ENCODE measurements at regions not wholly inside any gene's neighbourhood (a gene's known extent, or its start where the extent isn't known, plus 50 kb on each side); places are given as distances from the start of the nearest gene placed in this dataset.

DNA sequence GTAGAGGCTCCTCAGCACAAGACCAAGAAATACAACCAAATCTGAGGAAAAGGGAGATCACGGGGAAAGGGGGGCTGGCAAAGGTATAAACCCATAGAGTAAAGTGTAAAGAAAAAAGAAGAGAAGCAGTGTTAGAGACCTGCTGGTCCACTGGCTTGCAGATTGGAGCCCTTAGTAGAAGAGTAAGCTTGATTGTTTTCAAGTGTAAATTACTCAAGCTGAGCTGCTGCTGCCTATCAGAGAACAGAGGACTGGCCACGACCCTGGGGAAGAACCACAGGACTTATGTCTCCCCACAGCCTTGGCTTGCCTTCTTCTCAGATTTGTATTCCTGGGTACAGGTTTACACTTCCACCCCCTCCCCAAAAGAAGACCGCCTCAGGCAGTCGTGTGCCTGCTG is 294.2 kb downstream of the LMX1A start:
- H2AK9ac ChIP-seq (replicated peaks; ENCODE audit: low read depth, low read length, poor library complexity), result no peak overlapping the region
- TF ChIP-seq RCOR1 (IDR thresholded peaks at IDR 0.05; ENCODE audit: insufficient replicate concordance, low read length), result no peak
- TF ChIP-seq, protein P1, sequence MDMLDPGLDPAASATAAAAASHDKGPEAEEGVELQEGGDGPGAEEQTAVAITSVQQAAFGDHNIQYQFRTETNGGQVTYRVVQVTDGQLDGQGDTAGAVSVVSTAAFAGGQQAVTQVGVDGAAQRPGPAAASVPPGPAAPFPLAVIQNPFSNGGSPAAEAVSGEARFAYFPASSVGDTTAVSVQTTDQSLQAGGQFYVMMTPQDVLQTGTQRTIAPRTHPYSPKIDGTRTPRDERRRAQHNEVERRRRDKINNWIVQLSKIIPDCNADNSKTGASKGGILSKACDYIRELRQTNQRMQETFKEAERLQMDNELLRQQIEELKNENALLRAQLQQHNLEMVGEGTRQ (IDR thresholded peaks at IDR 0.05; ENCODE audit: low read depth, low read length), result no peak
- no peak for TF ChIP-seq RAD21 (IDR thresholded peaks at IDR 0.05; ENCODE audit: low read length)
- no peak for TF ChIP-seq NFE2L2 (IDR thresholded peaks at IDR 0.05; ENCODE audit: low read depth, low read length)
- TF ChIP-seq MAZ (IDR thresholded peaks at IDR 0.05; ENCODE audit: borderline replicate concordance, low read depth, low read length), result no peak
- TF ChIP-seq MXI1 (IDR thresholded peaks at IDR 0.05; ENCODE audit: borderline replicate concordance, low read depth, low read length), result no peak
- TF ChIP-seq FOS (IDR thresholded peaks at IDR 0.05; ENCODE audit: low read depth, low read length), result no peak
- no peak for TF ChIP-seq BHLHE40 (IDR thresholded peaks at IDR 0.05; ENCODE audit: low read depth, low read length)
- TF ChIP-seq RFX5 (IDR thresholded peaks at IDR 0.05; ENCODE audit: low read depth, low read length), result no peak
- dilution Hi-C loops (cut with HindIII; ENCODE audit: low sequenced_read_pairs, unreplicated experiment), result no loop called here
- in situ Hi-C loops (cut with MboI; ENCODE audit: low sequenced_read_pairs), result loop anchor here (25.0 kb wide), 2 partner anchors 1525 to 1650 kb away; no protein-coding TSS in a partner anchor
- no peaks in the 10 kb centered on the region for H3K9me3 ChIP-seq (ENCODE audit: control insufficient read depth, insufficient read depth, low read length)
- no peaks in the 10 kb centered on the region for H3K79me1 ChIP-seq (ENCODE audit: low read depth in 1 of 2, low read length in 2 of 2)
- no peak overlapping the region for H2BK20ac ChIP-seq (ENCODE audit: low read depth, low read length)
- no peaks in the 10 kb centered on the region for H3K4me1 ChIP-seq (ENCODE audit: control insufficient read depth, insufficient read depth, low read length)
- no peaks in the 10 kb centered on the region for H3K27me3 ChIP-seq (ENCODE audit: control insufficient read depth, insufficient read depth, low read length)
- H3K23ac ChIP-seq (ENCODE audit: low read depth, low read length), result no peak overlapping the region
- H2BK120ac ChIP-seq (ENCODE audit: low read depth, low read length), result no peak overlapping the region
- intact Hi-C loops (cut with micrococcal nuclease), result no loop called here
- H3K4me2 ChIP-seq (ENCODE audit: low read depth, low read length), result no peak overlapping the region
- no peak overlapping the region for H4K5ac ChIP-seq (ENCODE audit: low read depth, low read length)
- no peaks in the 10 kb centered on the region for H3K36me3 ChIP-seq (ENCODE audit: control insufficient read depth, insufficient read depth, low read length)
- H3K4ac ChIP-seq (ENCODE audit: low read depth, low read length), result no peak overlapping the region
- no peaks in the 10 kb centered on the region for H4K20me1 ChIP-seq (ENCODE audit: insufficient read depth, low read length)
- DNase-seq (no peak), ATAC-seq (ENCODE audit: low read depth) (no peak)
- no peaks in the 10 kb centered on the region for H3K9me1 ChIP-seq (ENCODE audit: insufficient read depth, low read length)
- no peak overlapping the region for H2AFZ ChIP-seq (replicated peaks; ENCODE audit: low read length, poor library complexity)
- H2AK5ac ChIP-seq (ENCODE audit: low read depth, low read length), result no peak overlapping the region
- ChIA-PET CTCF (no interaction called here), POLR2A (ENCODE audit: unreplicated experiment) (no interaction called here)
- no peak overlapping the region for H3K27ac ChIP-seq (ENCODE audit: insufficient read depth, low read length)
- no peak overlapping the region for H3K9ac ChIP-seq (ENCODE audit: low read depth, low read length)
- no peak overlapping the region for H3K14ac ChIP-seq (replicated peaks; ENCODE audit: low read depth, low read length)
- no TSS peak for BruUV-seq (replicated peaks)
- H3K4me3 ChIP-seq (ENCODE audit: insufficient read depth, low read depth, low read length), result no peak overlapping the region
- no peak overlapping the region for H3K18ac ChIP-seq (ENCODE audit: low read depth, low read length)
- H2BK5ac ChIP-seq (ENCODE audit: low read depth, low read length, poor library complexity, severe bottlenecking), result no peak overlapping the region
- H4K91ac ChIP-seq (ENCODE audit: insufficient read depth, low read depth, low read length), result no peak overlapping the region
- H3K56ac ChIP-seq (ENCODE audit: extremely low read depth, insufficient read depth, low read length), result no peak overlapping the region
- no peak overlapping the region for H4K8ac ChIP-seq (ENCODE audit: low read depth in 2 of 2, low read length in 2 of 2)
- no CpG with 5 or more reads among the region's 4 CpGs for WGBS, 2 experiments (ENCODE audit: extremely low coverage in 2 of 2, insufficient read length in 1 of 2)
- H2BK15ac ChIP-seq (ENCODE audit: low read depth, low read length), result no peak overlapping the region

Measured in IMR-90 (cell line).